Progenitor cell of endocrine pancreas (in vitro differentiated cells): ENCODE measurements at regions not wholly inside any gene's neighbourhood (a gene's known extent, or its start where the extent isn't known, plus 50 kb on each side); places are given as distances from the start of the nearest gene placed in this dataset.

Experiments used
- DNase-seq: peaks from one replicate; pipeline ENCODE4 v3.0.0; 2021; ENCODE audit warnings: low spot score; ENCODE audit not compliant: unreplicated experiment
- H3K27ac Mint-ChIP-seq: 2 replicates; pipeline ENCODE4 v1.8.0; 2021; ENCODE audit warnings: mild to moderate bottlenecking, moderate library complexity, mixed read lengths
- H3K27me3 Mint-ChIP-seq: 2 replicates; pipeline ENCODE4 v1.8.0; 2021; ENCODE audit warnings: mixed read lengths
- H3K36me3 Mint-ChIP-seq: 2 replicates; pipeline ENCODE4 v1.8.0; 2022; ENCODE audit warnings: mixed read lengths; ENCODE audit not compliant: insufficient read depth
- H3K4me1 Mint-ChIP-seq: 2 replicates; pipeline ENCODE4 v1.8.0; 2021; ENCODE audit warnings: low read depth, mixed read lengths
- H3K4me3 Mint-ChIP-seq: 2 replicates; pipeline ENCODE4 v1.8.0; 2021; ENCODE audit warnings: low read depth, mild to moderate bottlenecking, moderate library complexity, mixed read lengths
- H3K9me3 Mint-ChIP-seq: 2 replicates; pipeline ENCODE4 v1.8.0; 2021; ENCODE audit warnings: low read depth, mixed read lengths
- CTCF ChIP-seq: fragments of 200-600 bp; sonication (generic); IDR thresholded peaks from one replicate; pipeline ENCODE4 v1.5.0; 2021; ENCODE audit warnings: antibody characterized with exemption, mild to moderate bottlenecking; ENCODE audit not compliant: unreplicated experiment

- no peak for DNase-seq
- Mint-ChIP-seq H3K27me3 (no peaks in the 10 kb centered on the region), H3K4me1 (peaks cover 3% of the 10 kb centered on the region), H3K4me3 (no peak overlapping the region), H3K36me3 (peaks cover 1% of the 10 kb centered on the region), H3K27ac (peak overlapping the region; percentile 11), H3K9me3 (no peaks in the 10 kb centered on the region)
- no peak for TF ChIP-seq CTCF
Observed at GRCh38 chr3:124318014-124318413, 326.1 kb upstream of the ROPN1 start.

- H3K9me3 Mint-ChIP-seq, result no peaks in the 10 kb centered on the region
- no peak for TF ChIP-seq CTCF
- H3K27me3 Mint-ChIP-seq, result no peaks in the 10 kb centered on the region
- DNase-seq, result no peak
- no peak overlapping the region for H3K4me3 Mint-ChIP-seq
- peaks cover 3% of the 10 kb centered on the region for H3K4me1 Mint-ChIP-seq
- H3K27ac Mint-ChIP-seq, result no peak overlapping the region
- H3K36me3 Mint-ChIP-seq, result peaks cover under 1% of the 10 kb centered on the region
Observed at GRCh38 chr3:124318656-124319055, 326.7 kb upstream of the ROPN1 start.

GRCh38 chr3:124320976-124321375, 329.1 kb upstream of the ROPN1 start:
- H3K27me3 Mint-ChIP-seq, result no peaks in the 10 kb centered on the region
- peaks cover 3% of the 10 kb centered on the region for H3K4me1 Mint-ChIP-seq
- H3K27ac Mint-ChIP-seq, result no peak overlapping the region
- H3K36me3 Mint-ChIP-seq, result peaks cover 2% of the 10 kb centered on the region
- no peaks in the 10 kb centered on the region for H3K9me3 Mint-ChIP-seq
- H3K4me3 Mint-ChIP-seq, result no peak overlapping the region
- TF ChIP-seq CTCF, result no peak
- DNase-seq, result no peak

GRCh38 chr3:124322309-124322880, 330.5 kb upstream of the ROPN1 start:
- H3K36me3 Mint-ChIP-seq, result peaks cover 5% of the 10 kb centered on the region
- peaks cover 3% of the 10 kb centered on the region for H3K4me1 Mint-ChIP-seq
- DNase-seq, result no peak
- no peak overlapping the region for H3K27ac Mint-ChIP-seq
- H3K27me3 Mint-ChIP-seq, result no peaks in the 10 kb centered on the region
- H3K9me3 Mint-ChIP-seq, result no peaks in the 10 kb centered on the region
- TF ChIP-seq CTCF, result no peak
- no peak overlapping the region for H3K4me3 Mint-ChIP-seq

GRCh38 chr3:124322966-124323365, 331.0 kb upstream of the ROPN1 start:
- peaks cover 5% of the 10 kb centered on the region for H3K36me3 Mint-ChIP-seq
- H3K9me3 Mint-ChIP-seq, result no peaks in the 10 kb centered on the region
- H3K4me1 Mint-ChIP-seq, result peaks cover 3% of the 10 kb centered on the region
- no peak overlapping the region for H3K27ac Mint-ChIP-seq
- no peaks in the 10 kb centered on the region for H3K27me3 Mint-ChIP-seq
- TF ChIP-seq CTCF, result no peak
- H3K4me3 Mint-ChIP-seq, result no peak overlapping the region
- DNase-seq, result no peak
